ENCODE measurements at regions not wholly inside any gene's neighbourhood (a gene's known extent, or its start where the extent isn't known, plus 50 kb on each side); places are given as distances from the start of the nearest gene placed in this dataset.
"Not testable (repeated sequence)": the region's sequence is repeated elsewhere in the genome, so short reads cannot be mapped to it uniquely, and the experiment has no call there.

DNA sequence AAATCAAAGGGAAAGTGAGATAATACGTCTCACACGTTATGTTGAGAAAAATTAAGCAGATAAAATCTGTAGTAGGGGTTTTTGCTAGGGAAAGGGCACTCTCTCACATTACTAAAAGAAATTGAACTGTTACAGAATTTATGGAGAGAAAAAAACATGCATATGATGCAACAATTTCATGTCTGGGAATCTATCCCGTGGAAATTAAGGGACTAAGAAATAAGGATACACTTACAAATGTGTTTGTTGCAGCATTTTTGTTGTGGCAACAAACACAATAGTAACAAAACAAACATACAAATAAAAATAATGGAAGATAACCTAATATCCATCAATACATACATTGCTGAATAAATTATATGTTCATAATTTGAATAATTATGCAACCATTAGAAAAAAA is 96.3 kb upstream of the ZBED5 start:
- no peak overlapping the region for H3K9ac ChIP-seq (ENCODE audit: low read length in 2 of 2)
- H3K36me3 ChIP-seq (ENCODE audit: control insufficient read depth in 2 of 2, insufficient read depth in 2 of 2, low read length in 2 of 2), result no peaks in the 10 kb centered on the region

DNA sequence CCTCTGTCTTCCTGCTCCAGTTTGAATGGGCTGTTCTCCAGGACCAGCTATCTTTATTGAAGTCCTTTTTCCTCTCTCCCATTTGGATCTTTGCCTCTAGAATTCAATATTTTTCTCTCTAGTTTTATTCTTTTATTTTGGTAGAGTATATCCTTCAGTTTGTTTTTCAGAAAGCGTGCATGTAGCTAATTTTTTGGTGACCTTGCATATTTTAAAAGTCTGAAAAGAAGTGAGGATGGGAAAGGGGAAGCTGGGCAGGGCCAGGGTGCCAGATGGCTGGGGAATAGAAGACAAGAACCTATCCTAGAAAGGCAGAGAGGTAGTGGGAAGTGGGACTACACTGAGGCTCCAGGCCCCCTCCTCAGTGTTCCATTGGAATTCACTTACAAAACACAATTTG is 95.0 kb upstream of the ZBED5 start:
- H3K27me3 ChIP-seq (ENCODE audit: control insufficient read depth in 1 of 2, insufficient read depth in 2 of 2, low read length in 2 of 2), result no peaks in the 10 kb centered on the region

More for the DNA sequence above, 96.3 kb upstream of the ZBED5 start:
- Histone ChIP-seq H3K4me1 (ENCODE audit: control insufficient read depth, insufficient read depth, low read length) (no peaks in the 10 kb centered on the region), H3K27me3 (ENCODE audit: control insufficient read depth in 1 of 2, insufficient read depth in 2 of 2, low read length in 2 of 2) (no peaks in the 10 kb centered on the region), H3K9me3 (ENCODE audit: control insufficient read depth in 2 of 2, low read length in 2 of 2) (no peaks in the 10 kb centered on the region), H3K4me3 (ENCODE audit: low read length in 2 of 2) (no peak overlapping the region), H3K27ac (ENCODE audit: low read length) (no peak overlapping the region)

DNA sequence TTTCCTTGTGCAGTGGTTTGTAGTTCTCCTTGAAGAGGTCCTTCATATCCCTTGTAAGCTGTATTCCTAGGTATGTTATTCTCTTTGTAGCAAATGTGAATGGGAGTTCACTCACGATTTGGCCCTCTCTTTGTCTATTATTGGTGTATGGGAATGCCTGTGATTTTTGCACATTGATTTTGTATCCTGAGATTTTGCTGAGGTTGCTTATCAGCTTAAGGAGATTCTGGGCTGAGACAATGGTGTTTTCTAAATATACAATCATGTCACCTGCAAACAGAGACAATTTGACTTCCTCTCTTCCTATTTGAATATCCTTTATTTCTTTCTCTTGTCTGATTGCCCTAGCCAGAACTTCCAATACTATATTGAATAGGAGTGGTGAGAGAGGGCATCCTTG is 90.1 kb upstream of the ZBED5 start:
- H3K27ac ChIP-seq (ENCODE audit: low read length); H3K9me3 ChIP-seq (ENCODE audit: control insufficient read depth in 2 of 2, low read length in 2 of 2); H3K27me3 ChIP-seq (ENCODE audit: control insufficient read depth in 1 of 2, insufficient read depth in 2 of 2, low read length in 2 of 2); H3K4me3 ChIP-seq (ENCODE audit: low read length in 2 of 2); H3K9ac ChIP-seq (ENCODE audit: low read length in 2 of 2); H3K36me3 ChIP-seq (ENCODE audit: control insufficient read depth in 2 of 2, insufficient read depth in 2 of 2, low read length in 2 of 2): not testable (repeated sequence)
- peaks cover 15% of the 10 kb centered on the region for H3K4me1 ChIP-seq (ENCODE audit: control insufficient read depth, insufficient read depth, low read length)

More for the DNA sequence above, 95.0 kb upstream of the ZBED5 start:
- H3K27ac ChIP-seq (ENCODE audit: low read length), result no peak overlapping the region
- no peak overlapping the region for H3K4me3 ChIP-seq (ENCODE audit: low read length in 2 of 2)
- no peaks in the 10 kb centered on the region for H3K36me3 ChIP-seq (ENCODE audit: control insufficient read depth in 2 of 2, insufficient read depth in 2 of 2, low read length in 2 of 2)
- no peak overlapping the region for H3K9ac ChIP-seq (ENCODE audit: low read length in 2 of 2)
- no peaks in the 10 kb centered on the region for H3K9me3 ChIP-seq (ENCODE audit: control insufficient read depth in 2 of 2, low read length in 2 of 2)
- H3K4me1 ChIP-seq (ENCODE audit: control insufficient read depth, insufficient read depth, low read length), result no peaks in the 10 kb centered on the region

DNA sequence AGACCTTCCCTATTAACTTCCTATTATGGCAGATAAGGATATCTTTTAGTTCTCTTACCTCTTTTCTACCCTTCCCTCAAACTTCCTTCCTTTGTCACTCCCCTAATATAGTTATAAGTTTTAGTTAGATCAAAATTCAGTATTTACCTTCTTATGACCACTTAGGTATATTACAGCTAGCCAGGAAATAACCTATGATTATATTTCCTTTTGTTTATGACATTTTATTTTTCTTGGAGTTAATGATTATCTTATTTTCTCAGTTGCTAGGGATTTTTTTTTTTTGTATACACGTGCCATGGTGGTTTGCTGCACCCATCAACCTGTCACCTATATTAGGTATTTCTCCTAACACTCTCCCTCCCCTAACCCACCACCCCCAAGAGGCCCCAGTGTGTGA is 88.2 kb upstream of the ZBED5 start:
- Histone ChIP-seq H3K4me1 (ENCODE audit: control insufficient read depth, insufficient read depth, low read length) (peaks cover 15% of the 10 kb centered on the region), H3K36me3 (ENCODE audit: control insufficient read depth in 2 of 2, insufficient read depth in 2 of 2, low read length in 2 of 2) (no peaks in the 10 kb centered on the region), H3K27ac (ENCODE audit: low read length) (no peak overlapping the region), H3K4me3 (ENCODE audit: low read length in 2 of 2) (no peak overlapping the region), H3K9ac (ENCODE audit: low read length in 2 of 2) (no peak overlapping the region), H3K27me3 (ENCODE audit: control insufficient read depth in 1 of 2, insufficient read depth in 2 of 2, low read length in 2 of 2) (no peaks in the 10 kb centered on the region), H3K9me3 (ENCODE audit: control insufficient read depth in 2 of 2, low read length in 2 of 2) (no peaks in the 10 kb centered on the region)

DNA sequence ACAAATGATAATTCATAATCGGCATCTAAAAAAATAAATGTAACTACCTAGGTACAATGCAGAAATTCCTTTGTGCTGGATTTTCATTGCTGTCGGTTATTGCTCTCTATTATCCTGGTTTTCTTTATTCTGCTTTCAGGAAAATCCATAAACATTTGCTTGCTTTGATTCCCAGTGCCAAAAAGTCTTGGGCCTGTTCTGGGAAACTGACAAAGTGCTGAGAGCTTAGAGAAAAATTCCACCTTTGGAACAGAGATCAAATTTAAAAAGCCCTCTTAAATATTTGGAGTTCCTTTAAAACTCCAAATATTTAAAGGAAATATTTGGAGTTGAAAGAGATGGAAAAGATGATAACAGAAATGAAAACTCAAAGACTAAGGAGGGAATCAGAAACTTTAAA is 87.3 kb upstream of the ZBED5 start:
- H3K36me3 ChIP-seq (ENCODE audit: control insufficient read depth in 2 of 2, insufficient read depth in 2 of 2, low read length in 2 of 2), result no peaks in the 10 kb centered on the region
- H3K9me3 ChIP-seq (ENCODE audit: control insufficient read depth in 2 of 2, low read length in 2 of 2), result no peaks in the 10 kb centered on the region
- no peak overlapping the region for H3K27ac ChIP-seq (ENCODE audit: low read length)
- H3K4me3 ChIP-seq (ENCODE audit: low read length in 2 of 2), result no peak overlapping the region
- H3K27me3 ChIP-seq (ENCODE audit: control insufficient read depth in 1 of 2, insufficient read depth in 2 of 2, low read length in 2 of 2), result no peaks in the 10 kb centered on the region
- H3K4me1 ChIP-seq (ENCODE audit: control insufficient read depth, insufficient read depth, low read length), result peaks cover 15% of the 10 kb centered on the region
- H3K9ac ChIP-seq (ENCODE audit: low read length in 2 of 2), result no peak overlapping the region

DNA sequence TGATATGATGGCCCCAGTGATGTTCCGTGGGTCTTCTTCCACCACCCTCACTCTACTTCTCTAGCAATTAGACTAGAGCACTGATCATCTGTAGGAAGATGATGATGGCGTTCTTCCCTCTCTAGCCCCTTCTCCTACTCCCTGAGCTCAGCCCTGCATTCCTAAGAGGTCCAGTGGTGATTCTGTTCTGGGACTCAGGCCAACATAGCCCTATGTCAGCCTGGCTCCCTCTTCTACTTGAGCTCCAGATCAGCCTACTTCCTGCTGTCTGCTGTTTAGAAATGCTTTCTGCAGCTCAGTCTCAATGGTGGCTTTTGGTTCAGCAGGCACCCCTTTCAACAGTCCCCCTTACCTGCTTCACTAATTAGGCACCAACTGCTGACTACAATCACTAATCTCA is 86.1 kb upstream of the ZBED5 start:
- no peaks in the 10 kb centered on the region for H3K36me3 ChIP-seq (ENCODE audit: control insufficient read depth in 2 of 2, insufficient read depth in 2 of 2, low read length in 2 of 2)
- H3K4me1 ChIP-seq (ENCODE audit: control insufficient read depth, insufficient read depth, low read length), result peaks cover 17% of the 10 kb centered on the region
- peak overlapping the region; percentile 37 for H3K27ac ChIP-seq (ENCODE audit: low read length)
- no peak overlapping the region for H3K9ac ChIP-seq (ENCODE audit: low read length in 2 of 2)
- peak overlapping the region in 1 of 2 donors; percentile 44 for H3K4me3 ChIP-seq (ENCODE audit: low read length in 2 of 2)
- no peaks in the 10 kb centered on the region for H3K9me3 ChIP-seq (ENCODE audit: control insufficient read depth in 2 of 2, low read length in 2 of 2)
- no peaks in the 10 kb centered on the region for H3K27me3 ChIP-seq (ENCODE audit: control insufficient read depth in 1 of 2, insufficient read depth in 2 of 2, low read length in 2 of 2)

DNA sequence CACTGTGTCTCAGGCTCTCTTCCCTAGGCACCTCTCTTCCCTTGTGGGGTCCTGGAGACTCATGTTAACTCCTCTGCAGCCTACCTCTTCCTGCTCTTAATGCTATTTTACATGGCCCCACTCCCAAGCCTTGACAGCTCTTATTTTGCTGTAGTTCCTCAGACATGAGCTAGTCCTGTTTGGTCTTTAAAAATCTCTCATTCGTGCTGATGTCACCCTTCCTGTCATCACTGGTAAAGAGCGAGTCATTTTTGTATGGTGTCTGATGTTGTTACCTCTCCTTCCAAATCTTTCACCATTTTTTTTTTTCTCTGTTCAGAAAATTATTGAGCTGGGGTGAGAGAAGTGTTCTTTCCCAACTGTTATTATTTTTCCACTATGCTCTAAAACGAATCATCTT is 84.8 kb upstream of the ZBED5 start:
- Histone ChIP-seq H3K27me3 (ENCODE audit: control insufficient read depth in 1 of 2, insufficient read depth in 2 of 2, low read length in 2 of 2) (no peaks in the 10 kb centered on the region), H3K4me3 (ENCODE audit: low read length in 2 of 2) (no peak overlapping the region), H3K36me3 (ENCODE audit: control insufficient read depth in 2 of 2, insufficient read depth in 2 of 2, low read length in 2 of 2) (no peaks in the 10 kb centered on the region), H3K27ac (ENCODE audit: low read length) (no peak overlapping the region), H3K9ac (ENCODE audit: low read length in 2 of 2) (no peak overlapping the region), H3K9me3 (ENCODE audit: control insufficient read depth in 2 of 2, low read length in 2 of 2) (no peaks in the 10 kb centered on the region), H3K4me1 (ENCODE audit: control insufficient read depth, insufficient read depth, low read length) (peaks cover 17% of the 10 kb centered on the region)

DNA sequence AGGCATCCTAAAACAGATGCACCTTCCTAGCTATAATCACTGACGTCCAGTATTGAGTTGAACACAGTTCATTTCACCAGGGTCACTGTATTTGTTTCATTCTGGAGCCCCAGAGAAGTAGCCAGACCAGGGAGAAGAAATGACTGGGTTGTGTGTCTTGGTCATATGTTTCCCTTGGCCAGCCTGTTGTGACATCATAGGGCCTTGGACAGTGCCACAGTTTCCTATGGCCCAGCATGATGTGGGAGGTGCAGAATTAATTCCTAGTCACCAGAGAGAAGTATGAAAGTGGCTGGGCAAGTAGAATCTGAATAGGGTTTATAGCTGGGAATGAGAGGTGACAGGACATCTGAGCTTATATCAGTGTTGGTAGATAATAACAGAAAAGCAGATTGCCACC is 84.0 kb upstream of the ZBED5 start:
- H3K36me3 ChIP-seq (ENCODE audit: control insufficient read depth in 2 of 2, insufficient read depth in 2 of 2, low read length in 2 of 2), result no peaks in the 10 kb centered on the region
- H3K4me3 ChIP-seq (ENCODE audit: low read length in 2 of 2), result no peak overlapping the region
- no peaks in the 10 kb centered on the region for H3K27me3 ChIP-seq (ENCODE audit: control insufficient read depth in 1 of 2, insufficient read depth in 2 of 2, low read length in 2 of 2)
- peaks cover 17% of the 10 kb centered on the region for H3K4me1 ChIP-seq (ENCODE audit: control insufficient read depth, insufficient read depth, low read length)
- no peak overlapping the region for H3K9ac ChIP-seq (ENCODE audit: low read length in 2 of 2)
- H3K27ac ChIP-seq (ENCODE audit: low read length), result no peak overlapping the region
- H3K9me3 ChIP-seq (ENCODE audit: control insufficient read depth in 2 of 2, low read length in 2 of 2), result no peaks in the 10 kb centered on the region

DNA sequence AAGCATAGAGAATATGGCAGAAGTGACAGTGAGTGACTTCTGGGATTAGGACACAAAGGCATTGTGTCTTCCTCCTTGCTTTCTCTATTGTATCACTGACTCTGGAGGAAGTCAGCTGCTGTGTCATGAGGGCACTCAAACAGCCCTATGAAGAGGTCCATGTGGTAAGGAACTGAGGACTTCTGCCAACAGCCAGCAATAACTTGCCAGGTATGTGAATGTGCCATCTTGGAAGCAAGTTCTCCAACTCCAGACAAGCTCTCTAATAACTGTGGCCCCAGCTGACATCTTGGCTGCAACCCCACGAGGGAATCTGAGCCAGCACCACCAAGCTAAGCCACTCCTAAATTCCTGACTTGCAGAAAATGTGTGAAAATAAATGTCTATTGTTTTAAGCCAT is 83.6 kb upstream of the ZBED5 start:
- Histone ChIP-seq H3K4me1 (ENCODE audit: control insufficient read depth, insufficient read depth, low read length) (peaks cover 17% of the 10 kb centered on the region), H3K9ac (ENCODE audit: low read length in 2 of 2) (no peak overlapping the region)

DNA sequence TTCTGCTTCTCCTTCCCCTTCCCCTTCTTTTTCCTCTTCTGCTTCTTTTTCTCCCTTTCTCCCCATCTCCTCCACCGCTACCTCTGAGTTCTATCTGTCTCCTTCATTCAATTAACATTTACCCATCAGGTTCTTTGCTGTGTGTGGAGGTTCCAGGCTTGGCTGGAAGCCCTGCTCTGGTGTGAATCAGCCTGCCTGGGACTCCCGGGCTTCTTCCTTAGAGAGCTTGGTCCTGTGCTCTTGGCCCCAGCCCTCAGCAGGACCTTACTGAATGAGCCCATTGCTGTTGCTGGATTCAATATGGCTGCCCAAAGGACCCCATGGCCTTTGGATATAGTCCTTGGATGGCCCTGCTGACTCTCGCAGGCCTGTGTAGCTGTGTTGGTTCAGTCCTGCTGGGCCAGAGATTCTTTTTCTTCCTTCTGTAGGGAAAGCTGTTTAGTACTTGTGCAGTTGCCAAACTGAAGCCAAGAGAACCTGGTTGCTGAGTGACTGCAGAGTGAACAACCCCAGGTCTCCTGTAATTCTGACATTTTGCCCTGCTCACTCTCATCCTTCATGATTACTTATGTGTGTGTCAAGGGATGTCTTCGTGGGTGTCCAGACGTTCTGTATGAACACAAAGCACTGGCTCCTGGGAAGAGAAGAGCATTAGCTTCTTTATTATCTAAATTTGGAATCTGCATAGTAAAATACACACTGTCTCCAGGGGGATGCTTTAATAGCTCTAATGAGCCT is 81.0 kb upstream of the ZBED5 start:
- H3K9me3 ChIP-seq (ENCODE audit: control insufficient read depth in 2 of 2, low read length in 2 of 2), result no peaks in the 10 kb centered on the region
- no peak overlapping the region for H3K9ac ChIP-seq (ENCODE audit: low read length in 2 of 2)
- H3K4me3 ChIP-seq (ENCODE audit: low read length in 2 of 2), result no peak overlapping the region
- H3K27ac ChIP-seq (ENCODE audit: low read length), result peak overlapping the region; percentile 41
- no peaks in the 10 kb centered on the region for H3K36me3 ChIP-seq (ENCODE audit: control insufficient read depth in 2 of 2, insufficient read depth in 2 of 2, low read length in 2 of 2)
- no peaks in the 10 kb centered on the region for H3K27me3 ChIP-seq (ENCODE audit: control insufficient read depth in 1 of 2, insufficient read depth in 2 of 2, low read length in 2 of 2)
- peaks cover 12% of the 10 kb centered on the region for H3K4me1 ChIP-seq (ENCODE audit: control insufficient read depth, insufficient read depth, low read length)

More for the DNA sequence above, 83.6 kb upstream of the ZBED5 start:
- H3K27me3 ChIP-seq (ENCODE audit: control insufficient read depth in 1 of 2, insufficient read depth in 2 of 2, low read length in 2 of 2), result no peaks in the 10 kb centered on the region
- H3K27ac ChIP-seq (ENCODE audit: low read length), result no peak overlapping the region
- H3K4me3 ChIP-seq (ENCODE audit: low read length in 2 of 2), result no peak overlapping the region
- H3K36me3 ChIP-seq (ENCODE audit: control insufficient read depth in 2 of 2, insufficient read depth in 2 of 2, low read length in 2 of 2), result no peaks in the 10 kb centered on the region
- no peaks in the 10 kb centered on the region for H3K9me3 ChIP-seq (ENCODE audit: control insufficient read depth in 2 of 2, low read length in 2 of 2)

DNA sequence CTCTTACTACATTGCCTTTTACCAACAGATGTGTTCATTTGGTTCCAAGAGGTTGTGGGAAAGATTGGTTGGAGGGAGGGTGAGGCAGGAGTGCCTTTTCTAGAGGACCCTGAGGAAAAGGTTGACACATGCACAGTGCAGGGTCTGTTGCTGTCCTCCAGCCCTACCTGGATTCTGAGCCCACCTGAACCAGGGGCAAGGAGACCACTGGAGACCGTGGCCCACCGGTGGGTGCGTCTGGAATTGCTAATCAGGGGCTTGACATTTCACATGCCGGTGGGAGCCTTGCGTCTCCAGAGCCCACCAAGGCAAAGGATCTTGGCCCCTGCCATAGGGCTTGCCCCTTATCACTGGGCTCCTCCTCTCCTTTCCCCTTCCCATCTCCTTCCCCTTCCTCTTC is 80.4 kb upstream of the ZBED5 start:
- Histone ChIP-seq H3K4me3 (ENCODE audit: low read length in 2 of 2) (no peak overlapping the region), H3K27ac (ENCODE audit: low read length) (no peak overlapping the region)

More for the DNA sequence above, 80.4 kb upstream of the ZBED5 start:
- Histone ChIP-seq H3K9me3 (ENCODE audit: control insufficient read depth in 2 of 2, low read length in 2 of 2) (no peaks in the 10 kb centered on the region), H3K27me3 (ENCODE audit: control insufficient read depth in 1 of 2, insufficient read depth in 2 of 2, low read length in 2 of 2) (no peaks in the 10 kb centered on the region), H3K9ac (ENCODE audit: low read length in 2 of 2) (no peak overlapping the region), H3K36me3 (ENCODE audit: control insufficient read depth in 2 of 2, insufficient read depth in 2 of 2, low read length in 2 of 2) (no peaks in the 10 kb centered on the region), H3K4me1 (ENCODE audit: control insufficient read depth, insufficient read depth, low read length) (peaks cover 11% of the 10 kb centered on the region)

Data from stomach smooth muscle (tissue), 2 donors.